T follicular helper cell (primary cell): ENCODE measurements at regions not wholly inside any gene's neighbourhood (a gene's known extent, or its start where the extent isn't known, plus 50 kb on each side); places are given as distances from the start of the nearest gene placed in this dataset.

Source experiments
- DNase-seq: peaks from one replicate; pipeline ENCODE4 v3.0.0-alpha.2; 2020; ENCODE audit warnings: low read depth

GRCh38 chr16:85423631-85424030 is 189.5 kb upstream of the GSE1 start:
- DNase-seq, result no peak

- no peak for DNase-seq
Observed at GRCh38 chr16:85424260-85425073, 188.7 kb upstream of the GSE1 start.

- no peak for DNase-seq
Observed at GRCh38 chr16:85425074-85425662, 188.0 kb upstream of the GSE1 start.

DNA sequence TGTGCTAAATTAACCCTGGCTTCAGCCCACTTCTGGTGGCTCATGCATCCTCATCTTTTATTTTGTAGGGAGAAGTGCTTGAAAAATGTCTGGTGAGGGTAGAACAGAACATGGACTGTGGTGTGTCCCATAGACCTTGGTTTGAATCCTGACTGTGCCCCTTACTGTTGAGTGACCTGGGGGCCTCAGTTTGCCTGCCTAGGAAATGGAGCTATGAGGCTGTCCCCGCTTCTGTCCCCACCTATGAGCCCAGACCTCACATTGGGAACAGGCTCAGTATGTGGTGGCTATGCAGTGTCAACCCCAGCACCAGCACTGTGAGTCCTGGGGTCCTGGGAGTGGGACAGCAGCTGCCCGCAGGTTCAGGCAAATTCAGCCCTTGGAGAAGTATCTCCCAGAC is 186.3 kb upstream of the GSE1 start:
- no peak for DNase-seq

DNA sequence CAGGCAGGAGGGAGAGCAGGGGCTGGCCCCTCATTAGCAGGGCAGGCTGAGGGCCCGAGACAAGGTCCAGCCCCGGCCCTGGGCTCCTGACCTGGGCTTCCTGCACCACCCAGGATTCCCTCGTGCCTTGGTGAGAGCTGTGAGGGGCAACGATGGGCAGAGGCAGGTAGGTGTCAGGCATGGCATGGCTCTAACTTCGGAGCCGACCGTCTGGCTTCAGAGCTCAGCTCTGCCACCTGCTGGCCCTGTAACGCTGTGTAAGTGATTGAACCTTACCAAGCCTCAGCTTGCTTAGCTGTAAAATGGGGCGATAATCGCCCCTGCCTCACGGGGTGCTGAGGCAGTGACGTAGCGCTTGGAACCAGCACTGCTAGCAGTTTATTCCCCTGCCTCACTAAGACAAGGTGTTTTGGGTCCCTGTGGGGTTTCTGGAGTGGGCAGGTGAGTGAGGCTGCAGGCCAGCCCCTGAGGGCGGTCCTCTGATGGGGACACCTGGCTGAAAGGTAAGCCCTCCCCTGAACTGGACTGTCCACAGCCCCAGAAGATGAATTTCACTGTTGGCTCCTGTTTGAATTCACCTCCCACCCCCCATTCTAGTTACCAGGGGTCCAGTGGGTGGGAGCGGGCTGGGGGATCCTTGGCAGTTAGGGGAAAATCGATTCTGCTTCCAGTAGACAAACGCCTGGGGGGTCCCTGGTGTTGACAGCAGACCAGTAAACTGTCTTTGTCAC is 184.8 kb upstream of the GSE1 start:
- DNase-seq, result peak; percentile 28

GRCh38 chr16:85428899-85429775 is 184.0 kb upstream of the GSE1 start:
- no peak for DNase-seq

- DNase-seq, result no peak
Observed at GRCh38 chr16:85429776-85430522, 183.2 kb upstream of the GSE1 start.

GRCh38 chr16:85430523-85431421 is 182.3 kb upstream of the GSE1 start:
- DNase-seq, result no peak

DNA sequence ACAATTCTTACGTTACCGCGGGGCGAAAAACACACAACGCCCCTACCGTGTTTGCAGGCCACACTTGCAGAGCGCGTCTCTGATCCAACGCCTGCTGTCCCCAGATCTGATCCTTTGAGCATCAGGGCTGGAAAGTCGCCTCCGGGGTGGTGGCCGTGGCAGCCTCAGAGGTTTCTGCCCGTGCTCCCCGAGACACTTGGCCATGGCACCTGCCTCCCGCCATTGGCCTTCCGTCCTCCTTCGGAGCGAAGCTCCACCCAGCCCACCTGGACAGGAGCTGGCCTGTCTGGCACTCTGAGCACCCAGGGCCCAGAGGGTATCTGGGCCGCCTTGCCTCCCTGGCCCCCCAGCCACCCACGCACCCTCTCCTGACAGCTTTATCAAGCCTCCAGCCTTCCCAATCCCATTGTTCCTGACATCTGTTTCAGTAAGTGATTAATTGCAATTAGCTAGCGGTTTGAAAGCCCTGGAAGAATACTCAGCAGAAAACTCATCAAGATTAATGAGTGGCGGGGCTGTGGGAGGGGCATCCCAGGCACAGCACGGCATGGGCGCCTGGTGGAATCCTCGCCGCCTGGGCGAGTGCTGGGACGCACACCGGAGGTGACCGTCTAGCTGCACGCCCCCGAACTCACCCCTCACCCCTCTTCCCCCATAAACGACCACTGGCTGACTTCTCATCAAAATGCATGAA is 181.5 kb upstream of the GSE1 start:
- DNase-seq, result no peak

- DNase-seq, result no peak
Observed at GRCh38 chr16:85432606-85433005, 180.5 kb upstream of the GSE1 start.

- DNase-seq, result no peak
Observed at GRCh38 chr16:85433477-85433876, 179.6 kb upstream of the GSE1 start.

DNA sequence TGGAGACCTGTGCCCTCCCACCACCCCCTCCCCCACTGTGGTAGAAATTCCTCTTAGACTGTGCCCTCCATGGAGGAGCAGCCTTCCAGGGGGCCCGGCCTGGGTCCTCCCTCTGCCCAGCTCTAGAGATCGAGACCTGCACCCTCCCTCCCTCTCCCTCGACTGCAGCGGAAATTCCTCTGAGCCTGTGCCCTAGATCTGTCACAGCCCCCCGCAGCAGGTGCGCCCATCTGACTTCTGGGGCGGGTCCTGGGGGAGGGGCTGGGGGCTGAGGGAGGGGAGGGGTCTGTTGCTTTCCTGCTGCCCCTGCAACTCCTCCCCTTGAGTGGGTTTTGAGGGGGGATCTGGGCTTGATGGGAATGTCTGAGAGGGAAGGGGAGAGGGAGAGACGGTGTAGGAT is 177.8 kb upstream of the GSE1 start:
- no peak for DNase-seq

DNA sequence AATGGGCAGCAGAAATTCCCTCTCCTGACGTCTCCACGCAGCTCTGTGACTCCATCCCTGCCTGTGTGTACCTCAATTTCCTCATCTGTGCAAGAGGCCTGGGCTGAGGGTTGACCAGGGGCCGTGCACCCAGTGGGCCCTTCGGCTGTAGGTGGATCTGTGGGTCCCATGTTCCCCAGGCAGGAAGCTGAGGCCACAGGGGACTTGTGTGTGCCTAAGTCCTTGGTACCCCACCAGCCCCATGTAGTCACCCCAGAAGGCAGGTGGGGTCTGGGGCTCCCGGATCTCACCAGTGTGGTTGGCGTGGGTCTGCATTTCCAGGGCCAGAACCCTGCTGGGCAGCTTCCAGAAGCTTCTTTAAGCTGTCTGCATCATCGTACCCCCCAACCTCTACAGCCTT is 177.4 kb upstream of the GSE1 start:
- DNase-seq, result no peak

GRCh38 chr16:85436207-85436606 is 176.9 kb upstream of the GSE1 start:
- no peak for DNase-seq

- DNase-seq, result no peak
Observed at GRCh38 chr16:85436636-85437165, 176.4 kb upstream of the GSE1 start.

GRCh38 chr16:85437166-85438052 is 175.7 kb upstream of the GSE1 start:
- no peak for DNase-seq

DNA sequence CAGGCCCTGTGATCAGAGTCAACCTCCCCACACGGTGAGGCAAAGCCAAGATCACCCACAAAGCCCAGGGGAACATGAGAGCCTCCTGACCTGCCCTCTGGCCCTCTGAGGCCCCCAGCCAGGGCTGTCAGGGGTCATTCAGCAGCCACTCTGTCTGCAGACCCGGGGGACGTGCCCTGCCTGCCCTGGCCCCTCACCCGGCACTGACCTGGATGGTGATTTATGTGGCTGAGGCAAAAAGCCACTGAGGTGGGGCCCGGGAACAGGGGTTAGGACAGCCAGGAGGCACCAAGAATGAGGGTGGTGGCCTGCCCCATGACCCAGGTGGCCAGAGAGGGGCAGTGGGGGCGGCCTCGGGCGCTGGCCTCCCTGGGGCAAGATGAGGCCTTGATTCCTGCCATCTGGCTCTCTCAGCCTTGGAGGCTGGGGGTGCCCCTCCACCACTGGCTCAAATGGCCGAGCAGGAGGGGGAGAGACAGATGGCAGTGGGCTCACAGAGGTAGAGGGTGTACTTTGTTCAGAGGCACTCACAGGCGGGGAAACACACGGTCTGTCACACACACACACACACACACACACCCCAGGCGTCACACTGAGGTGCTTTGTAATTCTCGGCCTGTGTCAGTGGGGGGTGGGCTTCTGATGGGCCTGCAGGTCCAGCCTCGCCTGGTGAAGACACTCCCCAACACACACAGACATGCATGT is 174.0 kb upstream of the GSE1 start:
- DNase-seq, result no peak

DNA sequence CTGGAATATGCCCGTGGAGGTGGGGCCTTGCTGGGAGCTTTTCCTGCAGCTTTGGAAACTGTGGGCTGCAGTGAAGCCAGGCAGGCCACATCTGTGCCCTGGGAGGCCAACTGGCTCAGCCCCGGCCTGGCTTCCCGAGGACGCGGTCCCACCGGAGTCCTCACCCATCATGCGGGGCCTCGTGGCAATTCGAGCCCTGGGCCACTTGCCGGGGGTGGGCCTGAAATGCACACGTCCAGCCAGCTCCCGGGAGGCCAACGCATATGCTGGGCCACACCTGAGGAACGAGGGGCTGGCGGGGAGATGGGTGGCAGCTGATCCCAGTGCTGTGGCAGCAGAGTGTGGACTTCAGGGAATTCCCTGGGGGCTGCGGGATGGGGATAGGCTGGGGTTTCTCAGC is 172.4 kb upstream of the GSE1 start:
- DNase-seq, result no peak
